Hepatocyte (in vitro differentiated cells): ENCODE measurements at regions not wholly inside any gene's neighbourhood (a gene's known extent, or its start where the extent isn't known, plus 50 kb on each side); places are given as distances from the start of the nearest gene placed in this dataset.

Experiments used
- DNase-seq: peaks from one replicate; pipeline ENCODE4 v3.0.0-alpha.2; 2016; ENCODE audit warnings: low spot score
- H2AFZ ChIP-seq: fragments of 200-600 bp; sonication (generic); 2 replicates; pipeline ENCODE4 v1.6.0; 2016; ENCODE audit warnings: antibody characterized with exemption, mild to moderate bottlenecking
- H3K27ac ChIP-seq: fragments of 200-600 bp; sonication (generic); 2 replicates; pipeline ENCODE4 v1.5.1; 2016; ENCODE audit warnings: mild to moderate bottlenecking
- H3K27me3 ChIP-seq: fragments of 200-600 bp; sonication (generic); 2 replicates; pipeline ENCODE4 v1.6.1; 2016
- H3K36me3 ChIP-seq: fragments of 200-600 bp; sonication (generic); replicated peaks from 2 replicates; pipeline ENCODE4 v1.5.1; 2016; ENCODE audit warnings: low read depth; ENCODE audit not compliant: insufficient read depth
- H3K4me1 ChIP-seq: fragments of 200-600 bp; sonication (generic); 2 replicates; pipeline ENCODE4 v1.5.1; 2016; ENCODE audit warnings: mild to moderate bottlenecking, moderate library complexity; ENCODE audit not compliant: insufficient read depth
- H3K4me2 ChIP-seq: fragments of 200-600 bp; sonication (generic); 2 replicates; pipeline ENCODE4 v1.6.0; 2016
- H3K4me3 ChIP-seq: fragments of 200-600 bp; sonication (generic); 2 replicates; pipeline ENCODE4 v1.5.1; 2016; ENCODE audit warnings: mild to moderate bottlenecking
- H3K79me2 ChIP-seq: fragments of 200-600 bp; sonication (generic); 2 replicates; pipeline ENCODE4 v1.6.0; 2017; ENCODE audit warnings: mild to moderate bottlenecking
- H3K9me2 ChIP-seq: fragments of 200-600 bp; sonication (generic); replicated peaks from 2 replicates; pipeline ENCODE4 v1.6.0; 2017; ENCODE audit warnings: mild to moderate bottlenecking; ENCODE audit not compliant: insufficient read depth
- H3K9me3 ChIP-seq: fragments of 200-600 bp; sonication (generic); 2 replicates; pipeline ENCODE4 v1.5.1; 2016; ENCODE audit warnings: low read depth, mild to moderate bottlenecking
- H4K20me1 ChIP-seq: fragments of 200-600 bp; sonication (generic); 2 replicates; pipeline ENCODE4 v1.6.0; 2016; ENCODE audit warnings: mild to moderate bottlenecking; ENCODE audit not compliant: insufficient read depth, poor library complexity, severe bottlenecking
- EZH2 ChIP-seq: fragments of 200-600 bp; sonication (generic); IDR thresholded peaks from 2 replicates; pipeline ENCODE4 v1.6.1; 2016; ENCODE audit warnings: antibody characterized with exemption, mild to moderate bottlenecking, borderline replicate concordance
- EZH2phosphoT487 ChIP-seq: fragments of 200-600 bp; sonication (generic); IDR thresholded peaks from one replicate; pipeline ENCODE4 v1.6.1; 2018; ENCODE audit warnings: antibody characterized with exemption, mild to moderate bottlenecking, low read depth, moderate library complexity; ENCODE audit not compliant: unreplicated experiment, severe bottlenecking
- WGBS: methylation state at CpG from one replicate; pipeline ENCODE4 v1.1.6; 2016; ENCODE audit warnings: low lambda C conversion rate; ENCODE audit errors: missing lambda C conversion rate; 5-methylcytosine and 5-hydroxymethylcytosine counted together
- TF ChIP-seq, protein P1 (sequence below): fragments of 200-600 bp; sonication (generic); IDR thresholded peaks from 2 replicates; pipeline ENCODE4 v1.5.1; 2016; ENCODE audit warnings: antibody characterized with exemption, mild to moderate bottlenecking; ENCODE audit not compliant: poor library complexity

- Histone ChIP-seq H3K27ac (no peak overlapping the region), H3K27me3 (no peaks in the 10 kb centered on the region), H3K9me3 (no peaks in the 10 kb centered on the region), H4K20me1 (no peaks in the 10 kb centered on the region), H3K9me2 (no peaks in the 10 kb centered on the region), H2AFZ (no peak overlapping the region), H3K79me2 (no peaks in the 10 kb centered on the region), H3K4me1 (no peaks in the 10 kb centered on the region), H3K36me3 (no peaks in the 10 kb centered on the region), H3K4me3 (no peak overlapping the region), H3K4me2 (no peak overlapping the region)
- 67% methylated on average over 3 of the region's 3 CpGs for WGBS
- TF ChIP-seq, protein P1, sequence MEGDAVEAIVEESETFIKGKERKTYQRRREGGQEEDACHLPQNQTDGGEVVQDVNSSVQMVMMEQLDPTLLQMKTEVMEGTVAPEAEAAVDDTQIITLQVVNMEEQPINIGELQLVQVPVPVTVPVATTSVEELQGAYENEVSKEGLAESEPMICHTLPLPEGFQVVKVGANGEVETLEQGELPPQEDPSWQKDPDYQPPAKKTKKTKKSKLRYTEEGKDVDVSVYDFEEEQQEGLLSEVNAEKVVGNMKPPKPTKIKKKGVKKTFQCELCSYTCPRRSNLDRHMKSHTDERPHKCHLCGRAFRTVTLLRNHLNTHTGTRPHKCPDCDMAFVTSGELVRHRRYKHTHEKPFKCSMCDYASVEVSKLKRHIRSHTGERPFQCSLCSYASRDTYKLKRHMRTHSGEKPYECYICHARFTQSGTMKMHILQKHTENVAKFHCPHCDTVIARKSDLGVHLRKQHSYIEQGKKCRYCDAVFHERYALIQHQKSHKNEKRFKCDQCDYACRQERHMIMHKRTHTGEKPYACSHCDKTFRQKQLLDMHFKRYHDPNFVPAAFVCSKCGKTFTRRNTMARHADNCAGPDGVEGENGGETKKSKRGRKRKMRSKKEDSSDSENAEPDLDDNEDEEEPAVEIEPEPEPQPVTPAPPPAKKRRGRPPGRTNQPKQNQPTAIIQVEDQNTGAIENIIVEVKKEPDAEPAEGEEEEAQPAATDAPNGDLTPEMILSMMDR: no peak
- DNase-seq: no peak
Observed at GRCh38 chr10:83089335-83089734, 1050.0 kb upstream of the GHITM start.

DNA sequence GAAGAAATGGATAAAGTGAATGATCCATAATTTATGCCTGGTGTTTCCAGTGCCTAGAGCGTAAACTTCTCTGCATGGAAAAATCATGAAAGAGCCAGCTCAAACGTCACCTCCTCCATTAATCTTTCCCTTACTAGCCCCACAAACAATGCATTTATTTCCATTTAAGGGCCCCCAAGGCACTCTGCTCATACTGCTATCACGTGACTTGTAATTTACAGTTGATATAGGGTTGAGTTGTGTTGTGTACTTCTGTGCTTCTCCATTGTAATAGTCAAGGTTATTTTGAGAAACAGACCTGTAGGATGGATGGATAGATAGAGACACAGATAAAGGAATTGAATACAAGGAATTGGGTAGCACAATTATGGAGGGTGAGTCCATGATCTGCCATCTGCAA lies 1034.7 kb upstream of the GHITM start:
- WGBS: 74% methylated on average over 3 of the region's 3 CpGs
- H3K9me2 ChIP-seq: no peaks in the 10 kb centered on the region
- H3K4me1 ChIP-seq: no peaks in the 10 kb centered on the region
- no peak for DNase-seq
- H3K36me3 ChIP-seq: no peaks in the 10 kb centered on the region
- H3K4me3 ChIP-seq: no peak overlapping the region
- H3K27me3 ChIP-seq: no peaks in the 10 kb centered on the region
- TF ChIP-seq, protein P1: no peak
- TF ChIP-seq EZH2phosphoT487: no peak
- no peak for TF ChIP-seq EZH2
- H3K27ac ChIP-seq: no peak overlapping the region
- no peak overlapping the region for H3K4me2 ChIP-seq
- no peaks in the 10 kb centered on the region for H3K79me2 ChIP-seq
- no peak overlapping the region for H2AFZ ChIP-seq
- no peaks in the 10 kb centered on the region for H4K20me1 ChIP-seq
- H3K9me3 ChIP-seq: no peaks in the 10 kb centered on the region

- Histone ChIP-seq H3K4me1 (no peaks in the 10 kb centered on the region), H3K4me3 (no peak overlapping the region), H3K79me2 (no peaks in the 10 kb centered on the region), H2AFZ (no peak overlapping the region), H3K36me3 (no peaks in the 10 kb centered on the region), H3K4me2 (no peak overlapping the region), H4K20me1 (no peaks in the 10 kb centered on the region), H3K9me2 (no peaks in the 10 kb centered on the region), H3K27ac (no peak overlapping the region), H3K27me3 (no peaks in the 10 kb centered on the region), H3K9me3 (peaks cover 9% of the 10 kb centered on the region)
- no peak for TF ChIP-seq EZH2phosphoT487
- TF ChIP-seq, protein P1: no peak
- no peak for TF ChIP-seq EZH2
- WGBS: 70% methylated on average over 7 of the region's 7 CpGs
- DNase-seq: no peak
Observed at GRCh38 chr10:83108565-83109333, 1030.6 kb upstream of the GHITM start.
